ENCODE measurements at regions not wholly inside any gene's neighbourhood (a gene's known extent, or its start where the extent isn't known, plus 50 kb on each side); places are given as distances from the start of the nearest gene placed in this dataset.

DNA sequence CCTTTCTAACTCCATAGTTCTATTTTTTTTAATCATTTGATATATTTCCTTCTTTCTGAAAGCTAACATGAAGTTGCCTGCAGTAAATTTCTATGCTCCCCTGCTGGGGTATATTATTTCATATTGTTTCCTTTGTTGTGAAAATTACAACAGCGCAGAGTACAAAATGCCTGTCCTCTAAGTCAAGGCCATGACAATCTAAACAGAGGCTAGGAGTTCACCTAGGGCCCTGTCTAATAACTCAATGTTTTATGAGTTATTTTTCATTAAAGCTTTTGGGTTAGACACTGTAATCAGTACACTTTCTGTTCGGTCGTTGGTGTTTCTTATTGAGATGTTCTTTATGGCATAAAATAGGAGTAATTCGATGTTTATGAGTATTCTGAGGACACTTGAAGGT lies 111.2 kb downstream of the OSR1 start:
- dilution Hi-C loops (cut with HindIII; ENCODE audit: low sequenced_read_pairs, unreplicated experiment) (no loop called here), in situ Hi-C loops (cut with MboI; ENCODE audit: low sequenced_read_pairs) (no loop called here), intact Hi-C loops (cut with micrococcal nuclease) (no loop called here)
- H2BK15ac ChIP-seq (ENCODE audit: low read depth, low read length), result no peak overlapping the region
- no peak overlapping the region for H4K91ac ChIP-seq (ENCODE audit: insufficient read depth, low read depth, low read length)
- no peak overlapping the region for H3K9ac ChIP-seq (ENCODE audit: low read depth, low read length)
- ChIA-PET CTCF (no interaction called here), POLR2A (ENCODE audit: unreplicated experiment) (no interaction called here)
- no peak overlapping the region for H3K27ac ChIP-seq (ENCODE audit: insufficient read depth, low read length)
- no peaks in the 10 kb centered on the region for H3K27me3 ChIP-seq (ENCODE audit: control insufficient read depth, insufficient read depth, low read length)
- no peak overlapping the region for H2AK5ac ChIP-seq (ENCODE audit: low read depth, low read length)
- no peak overlapping the region for H3K23ac ChIP-seq (ENCODE audit: low read depth, low read length)
- H3K36me3 ChIP-seq (ENCODE audit: control insufficient read depth, insufficient read depth, low read length), result no peaks in the 10 kb centered on the region
- no peak overlapping the region for H3K56ac ChIP-seq (ENCODE audit: extremely low read depth, insufficient read depth, low read length)
- no TSS peak for BruUV-seq (replicated peaks)
- no peak overlapping the region for H4K8ac ChIP-seq (ENCODE audit: low read depth in 2 of 2, low read length in 2 of 2)
- no peak overlapping the region for H3K14ac ChIP-seq (replicated peaks; ENCODE audit: low read depth, low read length)
- H3K79me1 ChIP-seq (ENCODE audit: low read depth in 1 of 2, low read length in 2 of 2), result no peaks in the 10 kb centered on the region
- H3K4ac ChIP-seq (ENCODE audit: low read depth, low read length), result no peak overlapping the region
- no peak overlapping the region for H3K18ac ChIP-seq (ENCODE audit: low read depth, low read length)
- H3K4me1 ChIP-seq (ENCODE audit: control insufficient read depth, insufficient read depth, low read length), result no peaks in the 10 kb centered on the region
- H2BK5ac ChIP-seq (ENCODE audit: low read depth, low read length, poor library complexity, severe bottlenecking), result no peak overlapping the region
- H3K9me1 ChIP-seq (ENCODE audit: insufficient read depth, low read length), result no peaks in the 10 kb centered on the region
- no peak overlapping the region for H2BK120ac ChIP-seq (ENCODE audit: low read depth, low read length)
- no peaks in the 10 kb centered on the region for H4K20me1 ChIP-seq (ENCODE audit: insufficient read depth, low read length)
- no peak overlapping the region for H2AK9ac ChIP-seq (replicated peaks; ENCODE audit: low read depth, low read length, poor library complexity)
- H2BK20ac ChIP-seq (ENCODE audit: low read depth, low read length), result no peak overlapping the region
- ATAC-seq (ENCODE audit: low read depth), result no peak
- DNase-seq, result no peak
- no peak for TF ChIP-seq MAFK (IDR thresholded peaks at IDR 0.05; ENCODE audit: low read depth, low read length)
- no peak for TF ChIP-seq BHLHE40 (IDR thresholded peaks at IDR 0.05; ENCODE audit: low read depth, low read length)
- no peak overlapping the region for H3K4me3 ChIP-seq (ENCODE audit: insufficient read depth, low read depth, low read length)
- H3K9me3 ChIP-seq (ENCODE audit: control insufficient read depth, insufficient read depth, low read length), result no peaks in the 10 kb centered on the region
- WGBS, 2 experiments (ENCODE audit: extremely low coverage in 2 of 2, insufficient read length in 1 of 2), result no CpG with 5 or more reads among the region's 4 CpGs
- no peak overlapping the region for H3K4me2 ChIP-seq (ENCODE audit: low read depth, low read length)
- H2AFZ ChIP-seq (replicated peaks; ENCODE audit: low read length, poor library complexity), result no peak overlapping the region
- H4K5ac ChIP-seq (ENCODE audit: low read depth, low read length), result no peak overlapping the region

All from IMR-90 (cell line).